ENCODE measurements at regions not wholly inside any gene's neighbourhood (a gene's known extent, or its start where the extent isn't known, plus 50 kb on each side); places are given as distances from the start of the nearest gene placed in this dataset.

DNA sequence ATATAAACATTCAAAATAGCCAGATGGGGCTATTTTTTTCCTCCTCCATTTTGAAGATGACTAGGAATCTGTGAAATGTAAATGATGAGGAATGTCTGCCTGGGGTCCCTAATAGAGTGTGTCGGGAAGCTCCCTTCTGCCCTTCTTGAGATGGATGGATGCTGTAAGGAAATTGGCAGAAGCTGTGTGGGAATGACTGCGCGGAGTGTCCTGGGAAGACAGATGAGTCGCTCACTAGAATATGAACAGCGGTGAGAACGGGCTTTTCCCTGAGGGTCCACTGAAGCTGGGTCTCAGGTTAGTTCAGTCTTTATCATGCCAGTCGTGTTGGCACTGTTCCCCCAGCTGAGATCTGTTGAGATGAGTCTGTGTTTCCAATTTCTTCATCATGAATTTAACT is 75.1 kb upstream of the PLPP4 start:
- no peak overlapping the region for H3K27ac ChIP-seq
- H3K36me3 ChIP-seq, result no peaks in the 10 kb centered on the region
- TF ChIP-seq POLR2A (IDR thresholded peaks at IDR 0.05), result no peak
- no peak for TF ChIP-seq EP300 (IDR thresholded peaks at IDR 0.05; ENCODE audit: low read depth)
- no peak for TF ChIP-seq CTCF (IDR thresholded peaks at IDR 0.05)
- TF ChIP-seq POLR2AphosphoS5 (IDR thresholded peaks at IDR 0.05), result no peak
- WGBS, 2 donors (ENCODE audit: low coverage in 1 of 2), result 87 to 100% methylated on average over 4 to 7 of the region's 7 CpGs
- H3K4me1 ChIP-seq, result no peaks in the 10 kb centered on the region
- intact Hi-C loops (cut with DNase I; ENCODE audit: low total_unique reads), result no loop called here
- no peaks in the 10 kb centered on the region for H3K9me3 ChIP-seq
- no peak for DNase-seq
- in situ Hi-C loops (cut with MboI; ENCODE audit: low pct_ligation_motif_present in 1 of 4, low pct_unique_long_range_greater_than_20kb in 1 of 4, low sequenced_read_pairs in 3 of 4), result no loop called here
- H3K27me3 ChIP-seq, result no peaks in the 10 kb centered on the region
- H3K4me3 ChIP-seq, result no peak overlapping the region

DNA sequence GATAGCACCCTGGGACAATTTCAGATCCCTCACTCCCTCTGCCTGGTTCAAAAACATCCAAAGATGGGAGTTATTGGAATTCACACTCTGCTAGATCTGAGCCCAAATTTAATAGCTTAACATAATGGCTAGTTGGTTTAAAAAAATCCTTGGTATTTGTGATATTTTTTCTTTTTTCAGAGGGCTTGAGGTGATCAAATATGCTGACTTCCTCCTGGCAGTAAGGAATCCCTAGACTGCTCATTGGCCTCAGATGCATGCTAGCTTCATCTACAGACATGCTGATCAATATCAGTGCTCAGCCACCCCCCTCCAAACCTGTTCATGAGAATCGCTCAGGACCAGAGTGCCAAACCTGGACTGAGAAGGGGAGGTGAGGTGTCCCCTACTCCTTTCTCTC is 74.7 kb upstream of the PLPP4 start:
- no peak overlapping the region for H3K27ac ChIP-seq
- TF ChIP-seq EP300 (IDR thresholded peaks at IDR 0.05; ENCODE audit: low read depth), result no peak
- TF ChIP-seq POLR2A (IDR thresholded peaks at IDR 0.05), result no peak
- no peak for TF ChIP-seq POLR2AphosphoS5 (IDR thresholded peaks at IDR 0.05)
- no peak for TF ChIP-seq CTCF (IDR thresholded peaks at IDR 0.05)
- in situ Hi-C loops (cut with MboI; ENCODE audit: low pct_ligation_motif_present in 1 of 4, low pct_unique_long_range_greater_than_20kb in 1 of 4, low sequenced_read_pairs in 3 of 4) (no loop called here), intact Hi-C loops (cut with DNase I; ENCODE audit: low total_unique reads) (no loop called here)
- no peaks in the 10 kb centered on the region for H3K36me3 ChIP-seq
- H3K4me1 ChIP-seq, result no peaks in the 10 kb centered on the region
- H3K27me3 ChIP-seq, result no peaks in the 10 kb centered on the region
- no peak for DNase-seq
- H3K9me3 ChIP-seq, result no peaks in the 10 kb centered on the region
- 80 to 85% methylated on average over 1 of the region's 1 CpG for WGBS, 2 donors (ENCODE audit: low coverage in 1 of 2)
- no peak overlapping the region for H3K4me3 ChIP-seq

DNA sequence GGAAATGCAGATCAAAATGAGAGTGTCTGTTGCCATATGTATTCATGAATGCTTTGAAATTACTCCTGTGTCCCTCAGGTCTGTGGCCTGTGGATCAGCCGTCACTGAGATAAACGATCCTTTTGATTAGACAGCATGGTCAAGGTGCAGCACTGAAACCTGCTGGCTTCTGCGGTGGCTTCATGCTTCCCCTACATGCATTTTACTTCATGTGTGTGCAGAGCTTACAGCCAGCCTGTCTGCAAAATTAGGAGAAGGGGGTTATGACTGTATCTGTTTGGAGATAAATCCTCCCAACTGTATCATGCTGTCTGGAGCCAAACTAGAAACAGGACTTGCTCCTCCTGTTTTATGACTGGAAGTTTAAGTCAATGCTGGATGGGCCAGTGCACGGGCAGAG is 71.0 kb upstream of the PLPP4 start:
- WGBS, 2 donors (ENCODE audit: low coverage in 1 of 2), result 54 to 60% methylated on average over 1 to 4 of the region's 4 CpGs
- DNase-seq, result no peak
- intact Hi-C loops (cut with DNase I; ENCODE audit: low total_unique reads) (no loop called here), in situ Hi-C loops (cut with MboI; ENCODE audit: low pct_ligation_motif_present in 1 of 4, low pct_unique_long_range_greater_than_20kb in 1 of 4, low sequenced_read_pairs in 3 of 4) (no loop called here)
- Histone ChIP-seq H3K36me3 (no peaks in the 10 kb centered on the region), H3K4me3 (no peak overlapping the region), H3K9me3 (no peaks in the 10 kb centered on the region), H3K27me3 (no peaks in the 10 kb centered on the region), H3K27ac (no peak overlapping the region), H3K4me1 (no peaks in the 10 kb centered on the region)
- TF ChIP-seq POLR2A (IDR thresholded peaks at IDR 0.05) (no peak), POLR2AphosphoS5 (IDR thresholded peaks at IDR 0.05) (no peak), EP300 (IDR thresholded peaks at IDR 0.05; ENCODE audit: low read depth) (no peak), CTCF (IDR thresholded peaks at IDR 0.05) (no peak)

DNA sequence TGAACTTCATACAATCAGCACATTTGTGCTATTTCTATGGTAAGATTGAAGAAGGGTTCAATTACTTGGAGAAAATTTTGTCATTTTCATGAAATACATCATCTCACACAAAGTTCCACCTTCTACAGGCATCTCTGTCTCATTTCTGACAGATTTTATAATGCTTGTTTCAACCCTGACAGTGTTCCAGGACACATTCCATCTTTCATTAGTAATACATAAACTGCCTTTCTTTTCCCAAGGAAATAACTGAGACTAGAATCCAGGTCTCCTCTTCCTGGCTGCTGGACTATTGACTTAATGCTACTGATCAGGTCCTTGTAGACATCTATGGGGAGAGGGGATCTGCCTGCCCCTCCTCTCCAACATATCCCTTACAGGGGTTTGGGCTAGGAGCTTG is 70.1 kb upstream of the PLPP4 start:
- H3K9me3 ChIP-seq, result no peaks in the 10 kb centered on the region
- in situ Hi-C loops (cut with MboI; ENCODE audit: low pct_ligation_motif_present in 1 of 4, low pct_unique_long_range_greater_than_20kb in 1 of 4, low sequenced_read_pairs in 3 of 4) (no loop called here), intact Hi-C loops (cut with DNase I; ENCODE audit: low total_unique reads) (no loop called here)
- H3K4me3 ChIP-seq, result no peak overlapping the region
- TF ChIP-seq POLR2A (IDR thresholded peaks at IDR 0.05) (no peak), CTCF (IDR thresholded peaks at IDR 0.05) (no peak), POLR2AphosphoS5 (IDR thresholded peaks at IDR 0.05) (no peak), EP300 (IDR thresholded peaks at IDR 0.05; ENCODE audit: low read depth) (no peak)
- no peaks in the 10 kb centered on the region for H3K36me3 ChIP-seq
- no peak overlapping the region for H3K27ac ChIP-seq
- DNase-seq, result no peak
- H3K4me1 ChIP-seq, result no peaks in the 10 kb centered on the region
- H3K27me3 ChIP-seq, result no peaks in the 10 kb centered on the region
